Activated effector memory CD4-positive, alpha-beta T cell treated with Interleukin-2 at 50 U/mL for 16 hours (primary cell): ENCODE measurements at regions not wholly inside any gene's neighbourhood (a gene's known extent, or its start where the extent isn't known, plus 50 kb on each side); places are given as distances from the start of the nearest gene placed in this dataset.

Source experiments
- DNase-seq: peaks from one replicate; pipeline ENCODE4 v3.0.0-alpha.2; 2020

- DNase-seq = no peak
Measured at GRCh38 chr10:3226960-3227744, 54.6 kb upstream of the PITRM1 start.

GRCh38 chr10:3225561-3225960 is 53.0 kb upstream of the PITRM1 start:
- DNase-seq = no peak

- DNase-seq = no peak
Measured at GRCh38 chr10:3224241-3224640, 51.7 kb upstream of the PITRM1 start.

- DNase-seq = no peak
Measured at GRCh38 chr10:3222626-3223025, 50.0 kb upstream of the PITRM1 start.
